AG09319 (cell line): ENCODE measurements at regions not wholly inside any gene's neighbourhood (a gene's known extent, or its start where the extent isn't known, plus 50 kb on each side); places are given as distances from the start of the nearest gene placed in this dataset.

ENCODE experiments used
- DNase-seq: peaks from one replicate; pipeline ENCODE4 v3.0.0-alpha.2; 2010; ENCODE audit warnings: low read depth; ENCODE audit errors: extremely low read depth
- TF ChIP-seq, protein P1 (sequence below): IDR thresholded peaks from 2 replicates; pipeline ENCODE4 v1.5.1; 2011; ENCODE audit warnings: low read depth, mild to moderate bottlenecking, inconsistent platforms, low read length, moderate library complexity

DNA sequence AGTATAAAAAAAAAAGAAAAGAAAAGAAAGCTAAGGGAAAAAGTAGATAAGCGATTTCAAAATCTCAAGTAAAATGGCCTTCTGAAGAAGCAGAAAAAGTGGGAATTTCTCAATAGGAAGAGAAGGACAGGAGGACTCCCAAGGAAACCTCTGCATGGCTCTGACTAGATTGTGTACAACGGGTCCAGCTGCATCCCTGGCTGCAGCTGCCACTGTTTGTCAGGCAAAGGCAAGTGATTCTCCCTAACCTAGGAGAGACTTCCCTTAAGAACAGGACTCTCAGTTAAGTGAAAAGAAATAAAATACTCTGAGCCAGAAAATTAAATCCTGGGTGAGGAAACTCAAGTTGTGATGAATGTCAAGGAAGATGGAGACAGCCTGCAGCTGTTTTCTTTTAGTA lies 298.6 kb upstream of the KIAA1217 start:
- TF ChIP-seq, protein P1, sequence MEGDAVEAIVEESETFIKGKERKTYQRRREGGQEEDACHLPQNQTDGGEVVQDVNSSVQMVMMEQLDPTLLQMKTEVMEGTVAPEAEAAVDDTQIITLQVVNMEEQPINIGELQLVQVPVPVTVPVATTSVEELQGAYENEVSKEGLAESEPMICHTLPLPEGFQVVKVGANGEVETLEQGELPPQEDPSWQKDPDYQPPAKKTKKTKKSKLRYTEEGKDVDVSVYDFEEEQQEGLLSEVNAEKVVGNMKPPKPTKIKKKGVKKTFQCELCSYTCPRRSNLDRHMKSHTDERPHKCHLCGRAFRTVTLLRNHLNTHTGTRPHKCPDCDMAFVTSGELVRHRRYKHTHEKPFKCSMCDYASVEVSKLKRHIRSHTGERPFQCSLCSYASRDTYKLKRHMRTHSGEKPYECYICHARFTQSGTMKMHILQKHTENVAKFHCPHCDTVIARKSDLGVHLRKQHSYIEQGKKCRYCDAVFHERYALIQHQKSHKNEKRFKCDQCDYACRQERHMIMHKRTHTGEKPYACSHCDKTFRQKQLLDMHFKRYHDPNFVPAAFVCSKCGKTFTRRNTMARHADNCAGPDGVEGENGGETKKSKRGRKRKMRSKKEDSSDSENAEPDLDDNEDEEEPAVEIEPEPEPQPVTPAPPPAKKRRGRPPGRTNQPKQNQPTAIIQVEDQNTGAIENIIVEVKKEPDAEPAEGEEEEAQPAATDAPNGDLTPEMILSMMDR: no peak
- no peak for DNase-seq

DNA sequence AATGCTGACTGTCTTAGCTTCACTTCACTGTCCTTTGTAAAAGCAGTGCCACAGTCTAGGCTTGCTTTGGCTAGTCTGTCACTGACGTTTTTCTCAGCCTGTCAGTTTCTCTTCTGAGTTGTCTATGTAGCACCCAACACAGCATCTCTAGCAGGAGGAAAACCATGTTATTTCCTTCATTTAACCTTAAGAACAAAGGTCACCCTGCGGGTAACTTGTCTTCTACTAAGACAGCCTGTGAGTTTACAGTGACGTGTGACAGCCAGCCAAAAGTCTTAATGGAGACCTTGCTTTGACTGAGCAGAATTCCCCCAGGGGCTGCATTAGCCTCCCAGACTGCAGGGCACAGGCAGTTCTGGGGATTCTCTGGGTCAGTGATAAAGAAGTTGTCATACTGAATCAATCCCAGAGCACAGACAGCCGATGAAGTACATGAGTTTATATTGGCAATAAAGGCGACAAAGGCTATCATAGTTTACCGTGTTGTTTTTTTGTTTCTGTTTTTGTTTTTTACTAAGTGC lies 296.0 kb upstream of the KIAA1217 start:
- TF ChIP-seq, protein P1: no peak
- DNase-seq: no peak

DNA sequence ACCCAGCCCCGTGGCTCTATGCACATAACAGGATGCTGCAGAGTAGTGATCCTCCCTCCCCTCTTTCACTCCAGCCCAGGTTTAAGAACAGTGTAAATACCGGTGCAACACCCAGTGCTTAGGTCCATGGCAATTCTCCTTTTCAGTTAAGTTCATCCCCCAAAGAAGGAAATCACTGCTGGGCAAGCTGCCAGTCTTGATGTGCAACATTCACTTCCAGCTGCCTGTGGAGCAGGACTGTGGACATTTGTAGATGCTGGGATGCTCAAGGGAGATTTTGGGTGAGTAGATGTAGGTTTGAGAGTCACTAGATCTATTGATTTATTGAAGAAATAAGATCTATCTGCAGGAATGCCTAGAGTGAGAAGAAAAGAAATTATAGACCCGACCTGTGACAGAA lies 294.3 kb upstream of the KIAA1217 start:
- TF ChIP-seq, protein P1: no peak

DNA sequence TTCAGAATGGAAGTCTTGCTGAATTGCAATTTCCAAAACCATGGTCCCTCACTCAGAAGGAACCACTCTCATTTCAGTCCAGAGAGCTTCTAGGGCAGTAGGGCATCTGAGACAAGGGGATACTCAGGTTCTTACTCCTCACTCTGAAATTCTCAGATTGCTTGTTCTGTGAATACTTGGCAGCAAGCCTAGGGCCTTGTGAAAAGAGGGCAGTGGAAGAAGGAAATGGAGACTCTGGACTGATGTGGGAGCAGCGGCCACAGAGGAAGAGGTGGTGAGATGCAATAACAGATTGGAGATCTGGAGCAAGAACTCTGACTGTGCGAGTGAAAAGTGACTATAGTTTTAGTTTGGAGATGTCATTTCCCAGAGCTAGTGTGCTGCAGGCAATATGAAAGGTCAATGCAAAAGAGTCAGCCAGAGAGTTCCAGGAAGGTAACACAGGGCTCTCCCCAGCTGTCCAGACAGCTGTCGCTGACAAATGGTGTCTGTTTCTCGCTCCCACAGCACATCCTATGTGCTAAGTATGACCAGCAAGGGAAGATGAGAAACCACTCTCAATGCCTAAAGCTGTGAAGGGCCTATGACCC lies 291.6 kb upstream of the KIAA1217 start:
- no peak for DNase-seq
- TF ChIP-seq, protein P1: no peak

More for the DNA sequence above, 294.3 kb upstream of the KIAA1217 start:
- no peak for DNase-seq

DNA sequence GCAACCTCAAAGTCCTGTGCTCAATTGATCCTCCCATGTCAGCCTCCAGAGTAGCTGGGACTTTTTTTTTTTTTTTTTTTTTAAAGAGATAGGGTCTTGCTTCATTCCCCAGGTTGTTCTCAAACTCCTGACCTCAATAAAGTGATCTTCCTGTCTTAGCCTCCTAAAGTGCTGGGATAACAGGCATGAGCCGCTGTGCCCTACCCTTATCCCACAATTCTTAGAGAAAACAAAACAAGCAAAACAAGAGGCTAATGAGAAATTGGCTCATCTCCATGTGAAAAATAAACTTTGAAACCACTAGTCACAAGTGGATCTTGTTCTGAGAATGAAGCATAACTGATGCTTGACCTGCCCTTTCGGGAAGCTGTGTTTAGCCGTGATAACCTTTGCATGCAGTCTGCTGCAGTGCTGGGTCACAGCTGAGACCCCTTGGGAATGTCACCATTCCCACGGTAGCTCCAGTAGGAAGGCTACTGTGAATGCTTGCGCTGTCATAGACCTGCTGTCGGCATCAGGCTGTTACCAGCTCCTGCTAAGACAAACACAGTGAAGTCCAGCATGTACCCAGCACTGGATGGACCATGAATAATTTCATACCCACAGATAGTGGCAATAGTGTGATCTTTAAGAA lies 290.7 kb upstream of the KIAA1217 start:
- no peak for DNase-seq
- TF ChIP-seq, protein P1: no peak

- DNase-seq: no peak
Measured at GRCh38 chr10:23918839-23919238, 290.1 kb upstream of the KIAA1217 start.

More at GRCh38 chr10:23918839-23919238, 290.1 kb upstream of the KIAA1217 start:
- TF ChIP-seq, protein P1: no peak
